ENCODE measurements at regions not wholly inside any gene's neighbourhood (a gene's known extent, or its start where the extent isn't known, plus 50 kb on each side); places are given as distances from the start of the nearest gene placed in this dataset.
A peak's percentile ranks its signal among the peaks of the same experiment; 100 is the strongest.

DNA sequence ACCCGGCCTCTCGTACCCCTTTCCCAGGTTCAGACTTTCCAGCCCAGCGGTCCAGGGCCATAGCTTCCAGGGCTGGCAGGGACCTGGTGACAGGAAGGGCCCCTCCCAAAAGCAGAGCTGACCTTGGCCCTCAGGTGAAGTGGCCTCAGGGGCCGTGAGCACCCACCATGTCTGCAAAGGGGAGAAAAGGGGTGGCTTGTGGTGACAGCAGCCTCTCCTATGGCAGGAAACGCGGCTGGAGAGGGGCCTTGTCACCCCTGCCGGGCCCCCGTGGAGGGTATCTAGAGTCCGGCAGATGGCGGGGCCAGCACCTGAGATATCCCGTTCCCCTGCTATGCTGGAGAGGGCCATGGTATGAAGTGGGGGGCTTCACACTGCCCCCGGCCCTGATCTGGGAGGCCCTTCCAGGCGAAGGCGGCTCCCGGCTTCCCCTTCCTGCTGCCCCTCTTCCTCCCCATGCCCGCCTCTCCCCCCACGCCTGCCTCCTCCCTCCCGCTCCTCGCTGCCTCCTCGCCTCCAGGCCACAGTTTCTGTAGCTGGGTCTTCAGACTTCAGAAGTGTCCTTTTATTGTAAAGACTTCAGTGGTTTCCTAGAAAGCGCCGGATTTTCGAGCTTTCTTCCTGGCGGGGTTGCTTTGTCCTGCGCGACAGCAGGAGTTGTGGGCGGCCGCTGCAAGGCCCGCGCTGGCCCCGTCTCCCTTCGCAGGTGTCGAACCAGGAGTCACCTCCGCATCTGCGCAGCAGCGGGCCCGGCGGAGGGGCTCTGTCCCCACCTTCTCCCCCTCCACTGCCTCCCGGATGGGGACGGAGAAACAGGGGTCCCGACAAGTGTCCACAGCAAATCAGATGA lies 240.5 kb upstream of the MYT1L start:
- DNase-seq (ENCODE audit: low read depth, low spot score) = no peak

DNA sequence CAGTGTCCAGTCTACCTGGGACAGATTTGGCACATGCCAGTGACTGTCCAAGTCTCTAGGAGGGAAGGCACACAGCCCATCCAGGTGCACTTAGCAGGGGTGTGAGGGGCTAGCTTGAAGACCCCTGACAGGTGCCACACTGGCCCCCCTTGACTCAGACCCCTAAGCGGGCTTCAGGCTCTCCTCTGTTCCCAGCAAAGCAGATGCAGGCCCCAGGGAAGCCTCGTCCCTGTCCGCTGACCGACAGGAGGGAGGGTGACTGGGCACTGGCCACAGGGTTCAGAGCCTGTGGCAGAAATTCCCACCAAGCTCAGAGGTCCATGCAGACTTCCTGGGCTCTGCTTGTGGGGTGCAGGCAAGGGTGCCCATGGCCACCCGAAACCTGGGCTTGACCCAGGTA lies 239.8 kb upstream of the MYT1L start:
- no peak for DNase-seq (ENCODE audit: low read depth, low spot score)

DNA sequence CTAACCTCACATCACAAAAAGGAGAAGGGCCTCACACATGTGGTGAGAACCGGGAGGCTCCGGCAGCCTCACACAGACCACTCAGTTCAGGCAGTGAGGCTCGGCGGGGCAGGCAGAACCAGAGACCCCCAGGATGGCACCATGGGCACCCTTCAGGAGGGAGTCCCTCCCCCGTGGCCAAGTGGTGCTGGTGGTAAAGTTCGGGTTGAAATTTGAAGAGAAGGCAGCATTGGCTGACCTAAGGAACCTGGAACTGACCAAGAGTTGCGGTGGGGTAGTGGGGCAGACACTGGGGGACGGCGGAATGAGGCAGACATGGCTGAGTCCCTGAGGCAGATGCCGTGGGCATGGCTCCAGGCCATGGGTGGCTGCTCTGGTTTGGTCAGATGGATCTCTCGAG lies 239.3 kb upstream of the MYT1L start:
- no peak for DNase-seq (ENCODE audit: low read depth, low spot score)

DNA sequence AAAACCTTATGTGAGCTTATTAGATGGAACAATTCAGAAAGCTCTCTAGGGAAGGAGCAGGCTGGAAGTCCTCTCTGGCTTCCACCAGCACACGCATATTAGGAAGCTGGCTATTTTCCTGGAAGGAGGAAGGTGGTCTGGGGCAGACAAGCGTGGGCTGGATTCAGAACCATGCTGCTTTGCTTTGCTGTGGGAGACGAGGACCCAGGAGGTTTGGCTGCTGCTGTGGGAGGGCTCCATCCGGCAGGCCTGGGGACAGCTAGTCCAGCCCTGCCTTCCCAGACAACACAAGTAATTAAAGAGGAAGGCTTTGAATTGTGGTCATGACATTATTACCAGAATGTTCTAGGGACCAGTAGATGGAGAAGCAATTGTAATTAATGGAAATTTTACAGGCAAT lies 238.8 kb upstream of the MYT1L start:
- DNase-seq (ENCODE audit: low read depth, low spot score) = no peak

DNA sequence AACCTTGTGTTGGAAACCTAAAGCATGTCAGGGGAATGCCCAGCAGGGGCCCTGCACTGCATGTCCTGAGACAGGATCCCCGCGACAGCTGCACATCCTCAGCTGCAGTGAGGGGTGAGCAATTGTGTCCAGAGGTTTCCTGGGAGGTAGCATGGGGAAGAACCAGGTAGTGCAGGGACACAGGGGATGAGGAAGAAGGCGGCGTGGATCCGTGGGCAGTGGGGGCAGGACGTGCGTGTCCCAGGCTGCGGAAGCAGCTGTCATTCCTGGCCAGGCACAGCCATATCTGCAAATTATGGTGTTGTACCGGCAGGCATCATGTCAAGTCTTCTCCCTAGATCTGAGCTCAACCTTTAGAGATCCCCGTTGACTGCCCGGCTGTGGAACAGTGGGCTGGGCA lies 238.2 kb upstream of the MYT1L start:
- no peak for DNase-seq (ENCODE audit: low read depth, low spot score)

DNA sequence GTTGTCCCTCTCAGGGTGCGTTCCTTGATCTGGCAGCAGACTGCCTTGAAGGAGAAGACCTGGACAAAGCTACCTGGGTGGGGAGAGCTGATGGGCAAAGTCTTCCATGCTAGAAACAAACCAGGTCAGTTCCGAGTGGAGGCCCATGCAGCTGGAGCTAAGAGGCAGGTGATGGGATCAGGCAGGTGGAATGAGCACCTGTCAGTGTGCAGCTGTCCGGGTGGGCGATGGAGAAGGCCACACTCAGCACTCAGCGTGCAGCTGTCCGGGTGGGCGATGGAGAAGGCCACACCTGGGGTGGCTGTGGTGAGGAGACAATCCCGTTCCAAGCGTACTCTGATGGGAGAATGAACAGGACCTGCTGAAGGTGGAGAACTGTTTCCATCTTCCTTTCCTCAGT lies 237.3 kb upstream of the MYT1L start:
- DNase-seq (ENCODE audit: low read depth, low spot score) = no peak

DNA sequence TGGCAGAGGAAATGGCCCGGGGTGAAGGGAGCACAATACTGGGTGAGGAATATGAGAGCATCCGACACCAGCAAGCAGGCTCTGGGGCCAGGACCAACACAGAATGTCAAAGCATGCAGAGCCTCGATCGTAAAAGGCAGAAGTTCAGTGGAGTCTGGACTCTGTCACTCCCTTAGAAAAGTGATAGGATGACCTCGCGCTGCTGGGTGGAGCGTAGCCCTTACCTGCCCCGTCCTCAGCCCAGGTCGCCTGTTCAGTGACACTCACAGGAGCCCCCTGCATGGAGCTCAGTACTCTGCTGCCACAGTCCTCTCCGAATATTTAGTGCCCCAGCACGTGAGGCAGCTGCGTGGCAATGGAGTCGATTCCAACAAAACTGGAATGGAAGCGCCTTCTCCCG lies 236.7 kb upstream of the MYT1L start:
- DNase-seq (ENCODE audit: low read depth, low spot score) = no peak

DNA sequence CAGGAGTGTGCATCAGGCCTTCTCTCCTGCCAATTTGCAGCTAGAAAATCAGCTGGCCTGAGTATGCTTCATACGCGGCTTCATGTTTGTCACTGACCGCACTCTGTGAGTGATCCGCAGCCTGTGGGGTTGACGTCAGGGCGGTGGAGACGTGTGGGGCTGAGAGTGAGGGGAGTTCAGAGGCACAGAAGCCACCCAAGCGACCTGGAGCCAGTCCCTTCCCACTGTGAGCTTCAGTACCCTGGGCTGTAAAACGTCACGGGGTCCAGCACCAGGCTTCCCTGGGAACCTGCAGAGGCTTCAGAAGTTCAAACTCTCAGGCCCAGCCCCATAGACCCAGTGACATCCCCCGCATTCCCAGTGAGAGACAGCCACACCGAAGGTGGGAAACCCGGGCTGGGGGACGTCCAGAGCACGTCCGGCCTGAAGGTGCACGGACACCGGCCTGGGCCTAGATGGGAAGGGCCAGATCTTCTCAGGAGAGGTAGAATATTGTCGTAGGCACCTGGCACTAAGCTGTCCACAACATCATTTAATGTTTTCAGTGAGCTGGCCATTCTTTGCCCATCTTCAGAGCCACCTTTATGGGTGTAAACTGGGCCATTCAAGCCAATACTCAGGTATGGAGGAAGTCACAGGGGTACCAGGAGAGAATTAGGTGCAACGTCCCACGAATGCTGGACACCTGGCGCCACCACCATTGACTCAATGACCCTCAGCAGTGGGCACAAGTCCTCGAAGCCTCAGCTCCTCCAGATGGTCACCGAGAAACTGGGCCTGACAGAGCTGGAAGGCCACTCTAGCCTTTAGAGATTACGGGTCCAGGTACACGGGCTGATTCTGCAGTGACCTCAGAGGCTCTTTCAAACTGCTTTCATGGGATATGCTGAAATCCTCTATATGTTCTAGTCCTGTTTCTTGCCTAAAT lies 235.6 kb upstream of the MYT1L start:
- DNase-seq (ENCODE audit: low read depth, low spot score) = no peak

DNA sequence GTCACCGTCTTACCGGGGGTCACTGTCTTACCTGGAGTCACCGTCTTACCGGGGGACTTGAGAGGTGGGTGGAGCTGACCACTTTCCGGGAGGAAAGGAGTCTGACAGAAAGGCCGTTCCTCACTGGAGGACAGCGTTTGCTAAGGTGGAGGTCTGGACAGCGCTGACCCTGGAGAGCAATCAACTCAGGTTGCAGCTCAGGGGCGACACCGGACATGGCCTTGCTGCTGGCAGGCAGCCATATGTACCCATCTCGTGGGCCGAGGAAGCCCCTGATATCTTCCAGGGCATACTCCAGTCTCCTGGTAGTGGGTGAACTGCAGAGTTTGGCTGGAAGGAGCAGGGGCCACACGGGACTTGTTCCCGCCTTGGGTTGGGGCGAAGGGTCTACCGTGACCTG lies 234.6 kb upstream of the MYT1L start:
- no peak for DNase-seq (ENCODE audit: low read depth, low spot score)

DNA sequence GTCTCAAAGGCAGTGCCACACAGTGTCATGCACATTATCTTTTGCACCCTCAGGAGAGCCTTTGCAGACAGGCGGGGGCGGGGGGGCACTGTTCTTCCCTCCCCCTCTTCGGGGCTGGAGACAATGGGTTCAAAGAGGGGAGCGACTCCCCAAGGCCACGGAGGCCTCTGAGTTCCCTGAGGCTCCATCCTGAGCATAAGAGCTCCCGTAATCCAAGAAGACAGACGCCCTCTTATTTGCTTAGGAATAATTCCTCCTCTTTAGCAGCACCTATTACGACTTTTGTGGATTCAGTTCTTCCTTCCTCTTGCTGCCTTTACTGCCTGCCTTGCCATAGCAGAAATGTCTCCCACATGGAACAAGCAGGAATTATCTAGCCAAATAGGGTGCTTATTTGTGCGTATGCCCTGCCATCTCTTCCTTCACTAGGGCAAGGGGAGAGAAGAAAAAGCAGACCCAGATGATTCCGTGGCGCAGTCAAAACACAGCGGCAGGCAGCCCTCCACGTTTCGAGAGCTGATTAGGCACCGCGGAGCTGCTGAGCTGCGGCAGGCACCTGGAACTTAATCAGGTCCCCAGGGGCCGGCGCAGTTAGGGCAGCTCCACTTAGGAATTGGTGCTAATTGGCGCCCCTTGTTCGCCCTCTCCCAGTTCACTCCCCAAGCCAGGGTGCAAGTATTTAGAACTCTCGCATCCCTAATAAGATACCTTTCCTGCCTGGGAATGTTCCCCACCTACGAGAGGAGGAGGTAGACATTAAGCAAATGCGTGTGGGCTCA lies 233.4 kb upstream of the MYT1L start:
- DNase-seq (ENCODE audit: low read depth, low spot score) = peak; percentile 50

DNA sequence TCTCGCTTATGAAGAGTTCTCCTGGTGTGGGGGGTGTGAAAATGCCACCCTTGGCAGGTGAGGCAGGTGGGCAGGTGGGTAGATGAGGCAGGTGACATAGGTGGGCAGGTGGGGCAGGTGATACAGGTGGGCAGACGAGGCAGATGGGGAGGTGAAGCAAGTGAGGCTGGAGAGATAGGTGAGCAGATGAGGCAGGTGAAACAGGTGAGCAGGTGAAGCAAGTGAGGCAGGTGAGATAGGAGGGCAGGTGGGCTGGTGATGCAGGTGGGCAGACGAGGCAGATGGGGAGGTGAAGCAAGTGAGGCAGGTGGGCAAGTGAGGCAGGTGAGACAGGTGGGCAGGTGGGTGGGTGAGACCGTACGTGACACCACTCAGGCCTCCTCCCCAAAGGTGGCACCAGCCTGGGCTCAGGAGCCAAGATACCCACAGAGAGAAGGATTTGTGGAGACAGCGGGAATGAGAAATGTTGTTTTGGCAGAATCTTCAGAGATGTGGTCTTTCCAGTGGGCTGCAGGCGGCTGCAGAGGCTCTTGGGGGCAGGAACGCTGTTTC lies 232.3 kb upstream of the MYT1L start:
- DNase-seq (ENCODE audit: low read depth, low spot score) = no peak

DNA sequence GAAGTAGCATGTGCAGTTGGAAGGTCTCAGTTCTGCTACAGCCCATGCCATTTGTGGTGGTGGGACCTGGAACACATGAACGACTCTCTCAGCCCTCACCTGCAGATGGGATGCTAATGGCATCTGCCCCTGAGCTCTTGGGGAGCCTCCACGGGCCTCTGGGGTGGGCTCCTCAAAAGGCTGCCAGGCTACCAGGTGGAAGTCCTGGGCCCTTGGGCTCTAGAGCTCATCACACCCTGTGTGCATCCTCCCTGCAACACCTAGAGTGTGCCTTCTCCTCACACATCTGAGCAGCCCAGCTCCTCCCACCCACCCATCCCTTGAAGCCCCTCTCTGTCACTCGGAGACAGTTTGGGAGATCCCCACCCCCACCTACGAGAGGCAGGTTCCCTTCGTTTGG lies 231.8 kb upstream of the MYT1L start:
- DNase-seq (ENCODE audit: low read depth, low spot score) = no peak

DNA sequence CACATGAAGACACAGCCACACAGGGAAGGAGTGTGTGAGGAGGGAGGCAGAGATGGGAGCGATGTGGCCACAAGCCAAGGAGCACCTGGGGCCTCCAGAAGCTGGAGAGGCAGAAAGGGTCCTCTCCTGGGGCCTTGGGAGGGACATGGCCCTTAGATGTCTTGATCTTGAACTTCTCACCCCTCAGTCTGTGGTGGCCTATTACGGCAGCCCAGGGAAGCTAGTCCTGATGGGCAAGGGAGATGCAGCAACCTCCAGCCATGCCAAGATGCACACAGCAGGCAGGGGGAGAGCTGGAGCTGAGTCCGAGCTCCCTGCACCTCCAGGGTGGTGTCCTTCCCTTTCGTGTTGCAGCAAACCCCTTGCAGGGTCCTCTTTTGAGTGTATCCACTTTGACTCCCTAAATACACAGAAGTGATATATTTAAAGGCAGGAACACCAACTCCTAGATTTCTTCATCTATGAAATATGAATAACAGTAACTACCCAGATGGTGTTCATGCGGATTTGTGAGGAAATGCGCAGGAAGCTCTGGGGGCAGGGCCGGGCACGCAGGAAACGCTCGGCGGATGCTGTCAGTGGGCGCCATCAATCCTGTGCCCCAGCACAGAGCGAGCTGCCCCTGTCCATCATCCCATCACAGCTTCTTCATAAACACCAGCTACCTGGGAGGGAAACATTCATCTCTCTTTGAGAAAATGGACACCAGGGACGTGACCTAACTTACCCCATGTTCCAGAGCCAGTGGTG lies 230.4 kb upstream of the MYT1L start:
- DNase-seq (ENCODE audit: low read depth, low spot score) = no peak

DNA sequence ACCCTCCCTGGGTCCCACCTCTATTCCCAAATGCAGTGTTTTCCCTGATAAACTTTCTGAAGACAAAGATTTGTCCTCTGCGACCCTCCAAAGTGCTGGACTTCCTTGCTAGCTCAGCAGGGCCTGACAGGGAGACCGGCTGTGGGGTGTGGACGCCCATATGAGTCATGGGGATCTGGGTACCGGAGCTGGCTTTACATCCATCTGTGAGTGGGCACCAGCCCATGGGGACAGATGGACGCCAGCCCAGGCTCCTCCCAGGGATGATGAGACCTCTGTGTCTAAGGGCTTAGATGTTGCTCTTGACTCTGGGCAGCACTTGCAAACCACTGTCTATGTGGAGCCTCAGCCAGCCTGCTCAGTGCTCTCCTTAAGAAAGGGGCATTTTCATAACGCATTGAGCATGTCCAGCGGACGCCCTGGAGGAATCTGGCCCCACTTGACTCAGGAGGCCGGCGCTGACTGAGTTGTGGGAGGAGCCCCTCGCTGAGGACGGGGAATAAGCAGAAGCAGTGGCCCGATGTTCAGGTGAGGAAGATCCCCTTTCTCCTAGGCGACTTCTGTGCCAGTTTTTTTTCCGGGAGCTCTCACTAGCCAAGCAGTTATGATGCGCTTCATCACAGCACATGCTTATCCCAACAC lies 229.4 kb upstream of the MYT1L start:
- no peak for DNase-seq (ENCODE audit: low read depth, low spot score)

DNA sequence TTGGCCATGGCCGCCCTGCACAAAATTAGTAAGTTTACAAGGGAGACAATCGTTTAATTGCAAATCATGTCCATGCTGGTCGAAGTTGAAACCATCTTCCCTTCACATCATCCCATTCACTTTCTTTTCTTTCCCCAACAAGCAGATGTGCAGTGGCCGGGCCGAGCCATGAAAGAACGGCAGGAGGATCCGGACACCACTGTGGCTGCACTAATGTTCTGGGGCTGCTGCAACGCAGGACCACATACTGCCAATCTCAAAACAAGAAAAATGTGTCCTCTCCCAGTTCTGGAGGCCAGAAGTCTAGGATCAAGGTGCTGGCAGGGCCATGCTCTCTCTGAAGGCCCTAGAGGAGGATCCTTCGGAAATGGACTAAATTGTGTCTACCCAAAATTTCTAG lies 227.4 kb upstream of the MYT1L start:
- no peak for DNase-seq (ENCODE audit: low read depth, low spot score)

DNA sequence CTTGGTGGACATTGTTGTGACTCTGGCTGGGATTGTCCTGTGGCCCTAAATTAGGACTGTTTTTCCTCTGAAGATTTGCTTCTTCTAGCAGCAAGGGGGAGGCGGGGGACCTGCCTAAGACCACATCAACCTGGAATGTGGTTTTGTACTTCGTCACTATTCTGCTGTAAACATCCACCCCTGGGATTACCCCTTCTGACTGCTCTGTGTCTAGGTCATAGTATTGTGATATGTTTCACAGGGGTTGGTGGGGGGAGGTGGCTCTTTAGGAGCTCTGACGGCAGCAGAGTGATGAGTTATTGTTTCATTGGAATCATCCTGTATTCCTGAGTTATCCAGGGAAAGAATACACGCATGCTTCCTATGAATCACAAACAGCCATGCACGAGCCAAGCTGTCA lies 226.4 kb upstream of the MYT1L start:
- DNase-seq (ENCODE audit: low read depth, low spot score) = no peak

DNA sequence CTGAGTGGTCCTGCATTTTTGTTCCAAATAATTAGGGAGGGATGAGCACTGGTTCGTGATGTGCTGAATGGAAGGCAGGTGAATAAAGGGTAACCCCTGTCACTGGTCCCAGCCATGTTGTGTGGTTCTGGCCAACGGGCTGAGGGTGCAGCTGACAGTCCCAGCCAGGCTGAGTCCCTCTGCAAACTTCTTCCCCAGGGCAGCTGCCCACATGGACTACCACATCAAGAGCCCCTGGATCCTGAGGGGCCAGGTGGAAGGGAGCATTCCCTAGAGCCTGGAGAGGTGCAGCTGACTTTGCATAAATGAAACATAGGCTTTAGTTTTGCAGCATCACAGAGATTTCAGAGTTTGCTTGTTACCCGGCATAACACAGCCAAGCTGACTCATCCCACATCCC lies 219.8 kb upstream of the MYT1L start:
- no peak for DNase-seq (ENCODE audit: low read depth, low spot score)

DNA sequence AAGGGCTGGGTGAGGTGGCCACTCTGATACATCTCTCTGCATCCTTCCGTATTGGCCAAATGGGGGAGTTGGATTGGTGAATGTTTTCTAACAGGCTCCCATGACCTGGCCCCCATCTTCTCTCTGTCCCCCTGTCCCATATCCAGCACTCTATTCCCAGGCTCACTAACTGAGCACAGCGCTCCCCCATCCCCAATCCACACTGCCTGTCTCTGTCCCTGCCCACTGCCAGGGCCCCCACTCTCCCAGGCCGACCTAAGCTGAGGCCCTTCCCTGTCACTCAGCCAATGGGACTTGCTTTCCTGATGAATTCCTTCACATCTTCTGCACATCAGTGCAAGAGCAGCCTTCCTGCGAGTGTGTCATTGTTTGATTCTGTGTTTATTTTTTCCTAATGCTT lies 216.8 kb upstream of the MYT1L start:
- no peak for DNase-seq (ENCODE audit: low read depth, low spot score)

DNA sequence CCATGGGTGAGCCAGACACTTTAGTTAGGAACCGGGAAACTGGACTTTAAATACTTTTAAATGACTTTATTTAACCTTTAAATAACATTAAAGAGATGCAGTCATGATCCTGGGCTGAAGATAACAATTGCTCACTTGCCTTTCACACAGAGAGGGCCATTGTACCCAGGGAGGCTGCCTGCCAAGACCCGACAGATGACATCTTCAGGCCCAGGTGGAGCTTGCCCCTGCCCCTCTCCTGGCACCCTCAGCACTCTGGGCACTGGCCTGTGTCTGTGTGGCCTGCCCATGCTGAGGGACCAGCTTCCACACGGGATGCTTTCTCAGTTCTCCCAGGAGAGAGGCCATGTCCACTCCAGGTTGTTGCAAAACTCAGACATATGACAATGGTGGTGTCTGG lies 216.4 kb upstream of the MYT1L start:
- DNase-seq (ENCODE audit: low read depth, low spot score) = no peak

DNA sequence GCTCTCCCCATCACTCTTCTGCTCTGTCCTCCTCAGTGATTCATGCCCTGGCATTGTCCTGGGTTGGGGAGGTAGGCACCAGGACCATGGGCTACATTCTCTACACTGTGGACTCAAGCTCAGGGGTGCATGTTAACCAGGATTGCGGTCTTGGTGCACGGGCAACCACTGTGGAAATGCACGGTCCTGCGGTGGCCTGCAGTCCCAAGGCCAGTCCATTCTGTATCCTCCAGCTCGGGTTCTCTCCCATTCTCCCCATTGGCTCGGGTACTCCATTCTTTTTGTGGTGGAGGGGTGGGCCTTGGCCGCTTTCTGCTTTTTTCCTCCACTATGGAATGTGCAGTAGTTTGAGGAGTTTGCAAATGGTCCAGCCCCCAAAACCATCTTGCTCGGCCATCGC lies 215.0 kb upstream of the MYT1L start:
- DNase-seq (ENCODE audit: low read depth, low spot score) = no peak
